B cell (primary cell): ENCODE measurements at regions not wholly inside any gene's neighbourhood (a gene's known extent, or its start where the extent isn't known, plus 50 kb on each side); places are given as distances from the start of the nearest gene placed in this dataset.

ENCODE experiments used
- CTCF ChIP-seq: fragments of 200-600 bp; IDR thresholded peaks from one replicate; pipeline ENCODE4 v1.8.0; 2022; ENCODE audit warnings: antibody characterized with exemption, mild to moderate bottlenecking
- EZH2 ChIP-seq: IDR thresholded peaks from 2 replicates; pipeline ENCODE4 v1.6.1; 2012; ENCODE audit warnings: borderline replicate concordance, low read depth, mild to moderate bottlenecking, moderate library complexity, low read length; ENCODE audit not compliant: insufficient read depth, poor library complexity, severe bottlenecking

- TF ChIP-seq EZH2 = no peak
- no peak for TF ChIP-seq CTCF
Observed at GRCh38 chr5:84817953-84818352, 433.3 kb upstream of the EDIL3 start.
